A549 (cell line): ENCODE measurements at regions not wholly inside any gene's neighbourhood (a gene's known extent, or its start where the extent isn't known, plus 50 kb on each side); places are given as distances from the start of the nearest gene placed in this dataset.

ENCODE experiments used
- ATOH8 ChIP-seq: fragments of 250-450 bp; sonication (Bioruptor Pico); IDR thresholded peaks from 2 replicates; pipeline ENCODE4 v1.5.0; 2020; ENCODE audit warnings: low read depth, mild to moderate bottlenecking, moderate library complexity
- CHD4 ChIP-seq: fragments of 200-600 bp; sonication (generic); IDR thresholded peaks from 2 replicates; pipeline ENCODE4 v1.6.1; 2016; ENCODE audit warnings: antibody characterized with exemption, mild to moderate bottlenecking, borderline replicate concordance
- CTCF ChIP-seq: fragments of >200 bp; sonication (Bioruptor Twin); formaldehyde crosslinking; IDR thresholded peaks from 3 replicates; pipeline ENCODE4 v1.5.1; 2016
- HDAC2 ChIP-seq: fragments of 200-600 bp; sonication (generic); IDR thresholded peaks from 2 replicates; pipeline ENCODE4 v1.6.1; 2016
- JUNB ChIP-seq: fragments of >200 bp; sonication (Bioruptor Twin); formaldehyde crosslinking; IDR thresholded peaks from 2 replicates; pipeline ENCODE4 v1.6.1; 2016
- KDM1A ChIP-seq: fragments of 200-600 bp; sonication (generic); IDR thresholded peaks from 2 replicates; pipeline ENCODE4 v1.6.1; 2016; ENCODE audit warnings: low read depth, mild to moderate bottlenecking
- POLR2A ChIP-seq: IDR thresholded peaks from 2 replicates; pipeline ENCODE4 v1.6.1; 2012; ENCODE audit warnings: mild to moderate bottlenecking, low read length
- RAD21 ChIP-seq, 2 experiments: fragments of >200 bp in 1 of 2; sonication (Bioruptor Twin) in 1 of 2; formaldehyde crosslinking in 1 of 2; IDR thresholded peaks in 1 of 2; conservative IDR thresholded peaks in 1 of 2; 2 replicates in 1 of 2; 3 replicates in 1 of 2; pipeline ENCODE4 v1.6.1; 2012 to 2018; ENCODE audit warnings: inconsistent platforms in 1 of 2
- RFX5 ChIP-seq: fragments of 450-650 bp; IDR thresholded peaks from 2 replicates; pipeline ENCODE4 v1.7.1; 2014; ENCODE audit warnings: antibody characterized with exemption, mild to moderate bottlenecking, moderate library complexity

DNA sequence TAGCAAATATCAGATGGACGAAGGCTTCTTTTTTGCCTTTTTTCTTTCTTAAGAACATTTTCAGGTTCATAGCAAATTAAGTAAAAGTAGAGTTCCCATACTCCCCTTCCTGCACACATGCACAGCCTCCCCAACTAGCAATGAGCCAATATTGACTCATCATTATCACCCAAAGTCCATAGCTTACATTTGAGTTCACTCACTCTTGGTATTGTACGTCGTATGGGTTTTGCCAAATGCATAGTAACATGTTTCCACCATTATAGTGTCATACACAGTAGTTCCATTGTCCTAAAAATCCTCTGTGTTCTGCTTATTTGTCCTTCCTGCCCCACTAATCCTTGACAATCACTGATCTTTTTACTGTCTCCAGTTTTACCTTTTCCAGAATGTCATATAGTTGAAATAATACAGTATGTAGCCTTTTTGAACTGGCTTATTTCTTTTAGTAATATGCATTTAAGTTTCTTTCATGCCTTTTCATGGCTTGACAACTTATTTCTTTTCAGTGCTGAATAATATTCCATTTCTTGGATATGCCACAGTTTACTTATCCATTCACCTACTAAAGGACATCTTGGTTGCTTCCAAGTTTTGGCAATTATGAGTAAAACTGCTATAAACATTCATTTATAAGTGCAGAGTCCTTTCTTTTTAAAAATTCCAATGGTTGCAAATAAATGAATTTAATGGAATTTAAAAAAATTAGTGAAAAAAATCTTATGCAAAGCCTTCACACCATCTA, 242.1 kb downstream of the ISL1 start:
- TF ChIP-seq CTCF = no peak
- TF ChIP-seq ATOH8 (CRISPR knock-in tag) = no peak
- no peak for TF ChIP-seq RAD21 (conservative IDR thresholded peaks at IDR 0.05 in 1 of 2, IDR thresholded peaks at IDR 0.05 in 1 of 2)
- TF ChIP-seq HDAC2 = no peak
- TF ChIP-seq RFX5 = no peak
- no peak for TF ChIP-seq KDM1A
- TF ChIP-seq JUNB = no peak
- TF ChIP-seq POLR2A = no peak
- TF ChIP-seq CHD4 = no peak
